Kidney epithelial cell (primary cell): ENCODE measurements at regions not wholly inside any gene's neighbourhood (a gene's known extent, or its start where the extent isn't known, plus 50 kb on each side); places are given as distances from the start of the nearest gene placed in this dataset.

Source experiments
- DNase-seq: peaks from one replicate; pipeline ENCODE4 v3.0.0-alpha.2; 2010; ENCODE audit warnings: low read depth
- H3K27me3 ChIP-seq: 2 replicates; pipeline ENCODE4 v1.6.0; 2011; ENCODE audit warnings: low read length; ENCODE audit not compliant: control insufficient read depth, insufficient read depth
- H3K36me3 ChIP-seq: 2 replicates; pipeline ENCODE4 v1.5.1; 2011; ENCODE audit warnings: low read length; ENCODE audit not compliant: control insufficient read depth, insufficient read depth
- H3K4me3 ChIP-seq: 2 replicates; pipeline ENCODE4 v1.5.1; 2011; ENCODE audit warnings: low read depth, mild to moderate bottlenecking, control low read depth, low read length
- CTCF ChIP-seq: IDR thresholded peaks from 2 replicates; pipeline ENCODE4 v1.5.1; 2011; ENCODE audit warnings: mild to moderate bottlenecking, moderate library complexity, low read length, control low read depth, inconsistent platforms; ENCODE audit not compliant: insufficient read depth, poor library complexity, severe bottlenecking

GRCh38 chr22:49510718-49511117 is 317.0 kb downstream of the BRD1 start:
- no peaks in the 10 kb centered on the region for H3K36me3 ChIP-seq
- no peak for TF ChIP-seq CTCF
- H3K27me3 ChIP-seq = no peaks in the 10 kb centered on the region
- no peak overlapping the region for H3K4me3 ChIP-seq
- no peak for DNase-seq

GRCh38 chr22:49509016-49509415 is 318.7 kb downstream of the BRD1 start:
- DNase-seq = no peak
- H3K4me3 ChIP-seq = no peak overlapping the region
- no peaks in the 10 kb centered on the region for H3K36me3 ChIP-seq
- TF ChIP-seq CTCF = no peak
- H3K27me3 ChIP-seq = no peaks in the 10 kb centered on the region

GRCh38 chr22:49508561-49508960 is 319.1 kb downstream of the BRD1 start:
- Histone ChIP-seq H3K4me3 (no peak overlapping the region), H3K36me3 (no peaks in the 10 kb centered on the region), H3K27me3 (no peaks in the 10 kb centered on the region)
- DNase-seq = no peak
- no peak for TF ChIP-seq CTCF

- DNase-seq = no peak
- H3K27me3 ChIP-seq = no peaks in the 10 kb centered on the region
- no peak for TF ChIP-seq CTCF
- H3K36me3 ChIP-seq = no peaks in the 10 kb centered on the region
- no peak overlapping the region for H3K4me3 ChIP-seq
These were observed 319.9 kb downstream of the BRD1 start for GRCh38 chr22:49507607-49508292.

GRCh38 chr22:49506010-49506400 is 321.7 kb downstream of the BRD1 start:
- DNase-seq = no peak
- TF ChIP-seq CTCF = no peak
- H3K36me3 ChIP-seq = no peaks in the 10 kb centered on the region
- no peak overlapping the region for H3K4me3 ChIP-seq
- no peaks in the 10 kb centered on the region for H3K27me3 ChIP-seq
